HG02763 (cell line): ENCODE measurements at regions not wholly inside any gene's neighbourhood (a gene's known extent, or its start where the extent isn't known, plus 50 kb on each side); places are given as distances from the start of the nearest gene placed in this dataset.
"Not testable (repeated sequence)": the region's sequence is repeated elsewhere in the genome, so short reads cannot be mapped to it uniquely, and the experiment has no call there.

Experiments used
- ATAC-seq: cut with Tn5 transposase; IDR thresholded peaks from one replicate; pipeline ENCODE4 v1.9.1; 2021; ENCODE audit warnings: mild to moderate bottlenecking, moderate library complexity; ENCODE audit not compliant: unreplicated experiment

DNA sequence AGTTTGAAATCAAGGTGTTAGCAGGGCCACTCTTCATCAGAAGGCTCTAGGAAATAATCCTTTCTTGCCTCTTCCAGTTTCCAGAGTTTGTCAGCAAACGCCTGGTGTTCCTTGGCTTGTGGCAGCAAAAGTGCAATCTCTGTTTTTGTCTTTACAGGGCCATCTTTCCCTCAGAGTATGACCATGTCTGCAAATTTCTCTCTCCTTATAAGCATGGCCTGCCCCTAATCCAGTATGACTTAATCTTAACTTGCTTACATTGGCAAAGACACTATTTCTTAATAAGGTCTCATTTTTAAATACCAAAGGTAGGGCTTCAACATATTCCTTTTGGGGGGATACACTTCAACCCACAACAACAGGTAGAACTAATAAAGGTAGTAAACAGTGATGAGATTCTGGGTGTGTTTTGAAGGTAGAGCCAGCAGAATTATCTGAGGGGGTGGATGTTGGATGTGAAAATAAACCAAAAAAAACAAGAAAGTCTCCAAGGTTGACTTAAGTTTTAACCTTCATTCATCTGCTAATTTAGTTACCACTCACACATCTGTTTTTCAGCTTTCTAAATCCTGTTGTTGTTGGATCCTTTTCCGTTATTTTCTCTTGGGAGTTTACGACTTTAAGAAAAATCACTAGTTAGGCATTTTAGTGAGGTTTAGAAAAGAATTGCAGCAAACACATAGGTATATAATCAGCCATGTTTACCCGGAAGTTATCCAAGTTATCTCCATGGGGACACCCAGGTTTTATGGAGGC lies 234.4 kb upstream of the FIGN start:
- ATAC-seq = no peak

DNA sequence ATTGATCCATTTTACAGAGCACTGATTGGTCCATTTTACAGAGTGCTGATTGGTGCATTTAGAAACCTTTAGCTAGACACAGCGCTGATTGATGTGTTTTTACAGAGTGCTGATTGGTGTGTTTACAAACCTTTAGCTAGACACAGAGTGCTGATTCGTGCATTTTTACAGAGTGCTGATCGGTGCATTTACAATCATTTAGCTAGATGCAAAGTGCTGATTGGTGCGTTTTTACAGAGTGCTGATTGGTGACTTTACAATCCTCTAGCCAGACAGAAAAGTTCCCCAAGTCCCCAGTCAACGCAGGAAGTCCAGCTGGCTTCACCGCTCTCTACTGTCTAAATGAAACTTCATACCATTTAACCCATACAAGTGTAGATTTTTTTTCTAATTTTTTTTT lies 228.5 kb upstream of the FIGN start:
- not testable (repeated sequence) for ATAC-seq

GRCh38 chr2:163953390-163953907 lies 217.6 kb upstream of the FIGN start:
- no peak for ATAC-seq

DNA sequence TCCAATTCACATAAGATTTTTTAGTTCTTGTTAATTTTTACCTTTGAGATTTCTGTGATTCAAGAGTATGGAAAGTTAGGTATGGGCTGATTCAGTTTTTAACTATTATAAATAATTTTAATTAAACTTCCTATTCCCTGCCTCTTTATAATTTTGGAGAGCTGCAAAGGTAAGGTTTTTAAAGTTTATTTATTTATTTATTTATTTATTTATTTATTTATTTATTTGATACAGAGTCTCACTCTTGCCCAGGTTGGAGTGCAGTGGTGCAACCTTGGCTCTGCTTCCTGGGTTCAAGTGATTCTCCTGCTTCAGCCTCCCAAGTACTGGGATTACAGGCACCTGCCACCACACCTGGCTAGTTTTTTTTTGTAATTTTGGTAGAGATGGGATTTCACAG lies 215.5 kb upstream of the FIGN start:
- ATAC-seq = no peak

GRCh38 chr2:163949693-163950092 lies 213.9 kb upstream of the FIGN start:
- ATAC-seq = no peak

DNA sequence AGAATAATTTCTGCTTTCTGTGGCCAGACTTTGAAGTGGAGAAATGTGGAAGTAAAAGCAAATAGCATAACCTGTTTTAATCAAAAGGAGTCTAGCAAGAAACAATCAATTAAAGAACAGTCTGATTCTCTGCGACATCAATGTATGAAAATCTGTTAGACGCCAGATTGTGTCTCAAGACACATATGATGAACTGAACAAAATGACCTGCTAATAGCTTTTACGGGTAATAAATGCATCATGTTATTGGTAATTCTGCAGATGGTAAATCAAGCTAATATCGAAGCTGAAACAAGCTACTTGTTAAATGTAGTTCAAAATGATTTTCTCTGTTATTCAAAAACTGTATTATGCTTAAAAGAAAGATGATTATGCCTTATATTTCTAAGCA lies 208.5 kb upstream of the FIGN start:
- no peak for ATAC-seq

GRCh38 chr2:163943403-163944346 lies 207.9 kb upstream of the FIGN start:
- no peak for ATAC-seq

- ATAC-seq = no peak
These were observed 198.3 kb upstream of the FIGN start for GRCh38 chr2:163934131-163934530.

DNA sequence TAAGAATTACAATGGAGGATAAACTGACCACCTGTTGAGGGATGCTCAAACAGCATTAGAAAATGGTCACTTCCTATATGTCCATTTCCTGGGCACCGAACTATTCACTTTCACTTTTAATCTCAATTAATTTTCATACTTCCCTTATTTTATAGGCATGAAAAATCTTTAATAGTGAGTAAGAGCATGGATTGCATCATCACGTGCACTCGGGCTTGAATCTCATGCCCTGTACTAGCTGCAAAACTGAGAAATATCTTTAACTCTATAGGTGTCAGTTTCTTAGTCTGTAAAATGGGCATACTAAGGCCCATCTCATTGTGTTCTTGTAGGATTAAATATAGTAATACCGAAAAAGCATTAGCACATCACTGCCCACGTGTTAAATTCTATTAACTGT lies 183.9 kb upstream of the FIGN start:
- ATAC-seq = no peak

- ATAC-seq = not testable (repeated sequence)
These were observed 178.7 kb upstream of the FIGN start for GRCh38 chr2:163914486-163914885.

GRCh38 chr2:163913532-163913944 lies 177.7 kb upstream of the FIGN start:
- ATAC-seq = not testable (repeated sequence)

DNA sequence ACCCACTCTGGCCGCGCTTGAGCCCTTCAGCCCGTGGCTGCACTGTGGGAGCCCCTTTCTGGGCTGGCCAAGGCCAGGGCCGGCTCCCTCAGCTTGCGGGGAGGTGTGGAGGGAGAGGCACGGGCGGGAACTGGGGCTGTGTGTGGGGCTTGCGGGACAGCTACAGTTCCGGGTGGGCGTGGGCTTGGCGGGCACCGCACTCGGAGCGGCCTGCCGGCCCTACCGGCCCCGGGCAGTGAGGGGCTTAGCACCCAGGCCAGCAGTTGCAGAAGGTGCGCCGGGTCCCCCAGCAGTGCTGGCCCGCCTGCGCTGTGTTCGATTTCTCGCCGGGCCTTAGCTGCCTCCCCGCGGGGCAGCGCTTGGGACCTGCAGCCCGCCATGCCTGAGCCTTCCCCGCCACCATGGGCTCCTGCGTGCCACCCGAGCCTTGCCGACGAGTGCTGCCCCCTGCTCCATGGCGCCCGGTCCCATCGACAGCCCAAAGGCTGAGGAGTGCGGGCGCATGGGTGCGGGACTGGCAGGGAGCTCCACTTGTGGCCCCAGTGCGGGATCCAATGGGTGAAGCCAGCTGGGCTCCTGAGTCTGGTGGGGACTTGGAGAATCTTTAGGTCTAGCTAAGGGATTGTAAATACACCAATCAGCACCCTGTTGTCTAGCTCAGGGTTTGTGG lies 173.7 kb upstream of the FIGN start:
- no peak for ATAC-seq

DNA sequence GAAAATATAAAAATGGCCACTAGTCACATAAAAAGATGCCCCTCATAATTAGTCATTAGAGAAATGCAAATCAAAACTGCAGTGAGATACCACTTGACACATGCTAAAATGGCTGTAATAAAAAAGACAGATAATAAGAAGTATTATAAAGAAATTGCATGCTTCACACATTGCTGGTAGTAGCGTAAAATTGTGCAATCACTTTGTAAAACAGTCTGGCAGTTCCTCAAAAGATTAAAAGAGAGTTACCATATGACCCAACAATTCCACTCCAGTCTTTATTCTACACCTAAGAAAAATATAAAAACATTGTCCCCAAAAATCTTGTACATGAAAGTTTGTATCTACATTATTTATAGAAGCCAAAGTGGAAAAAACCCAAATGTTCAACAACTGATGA lies 170.6 kb upstream of the FIGN start:
- no peak for ATAC-seq

- ATAC-seq = no peak
These were observed 162.0 kb upstream of the FIGN start for GRCh38 chr2:163897799-163898198.

DNA sequence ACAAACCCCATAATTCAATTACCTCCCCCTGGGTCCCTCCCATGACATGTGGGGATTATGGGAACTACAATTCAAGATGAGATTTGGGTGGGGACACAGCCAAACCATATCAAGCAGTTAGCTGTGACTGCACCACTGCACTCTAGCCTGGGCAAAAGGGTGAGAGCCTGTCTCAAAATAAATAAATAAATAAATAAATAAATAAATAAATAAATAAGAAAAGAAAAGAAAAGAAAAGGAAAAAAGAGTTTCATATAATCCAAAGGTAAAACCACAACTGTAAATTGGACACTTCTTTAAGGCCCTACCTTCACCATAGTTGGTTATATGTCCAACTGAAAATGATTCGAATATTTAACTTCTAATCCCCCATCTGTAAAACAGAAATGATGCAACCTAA lies 157.6 kb upstream of the FIGN start:
- not testable (repeated sequence) for ATAC-seq

DNA sequence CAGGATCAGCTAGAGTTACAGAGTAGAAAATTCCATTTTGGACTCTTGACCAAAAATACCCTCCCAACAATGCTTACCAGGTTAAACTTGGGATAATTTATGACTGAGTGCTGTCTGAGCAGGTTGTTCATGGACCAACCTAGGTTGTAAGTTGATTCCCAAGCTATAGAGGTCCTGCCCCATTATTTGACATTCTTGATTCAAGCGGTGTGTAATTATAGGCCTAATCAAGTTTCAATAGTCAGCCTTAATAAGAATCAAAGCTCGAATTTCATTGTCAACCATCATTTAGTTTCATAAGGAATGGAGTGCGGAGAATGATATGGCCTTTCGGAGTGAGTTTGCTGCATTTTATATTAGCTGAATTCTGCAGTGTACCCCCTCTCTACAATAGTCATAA lies 152.8 kb upstream of the FIGN start:
- no peak for ATAC-seq

- ATAC-seq = no peak
These were observed 151.4 kb upstream of the FIGN start for GRCh38 chr2:163887182-163887581.

GRCh38 chr2:163884416-163884815 lies 148.6 kb upstream of the FIGN start:
- no peak for ATAC-seq

DNA sequence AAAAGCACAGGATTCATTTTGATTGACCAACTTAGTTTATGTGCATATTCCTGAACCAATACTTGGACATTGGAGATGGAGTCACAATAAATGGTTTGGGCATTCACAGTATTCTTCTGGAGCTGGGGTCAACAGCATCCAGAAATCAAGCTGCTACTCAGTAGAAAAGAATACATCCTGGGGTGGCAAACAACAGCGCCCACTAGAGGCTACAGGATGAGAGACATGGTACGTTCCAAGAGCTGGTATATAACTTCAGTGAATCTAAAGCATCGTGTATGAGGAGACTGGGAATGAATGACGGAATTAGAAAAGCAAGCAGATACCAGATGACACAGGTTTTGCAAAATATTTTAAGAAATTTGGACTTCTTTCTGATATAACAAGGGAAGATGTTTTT lies 142.9 kb upstream of the FIGN start:
- no peak for ATAC-seq

DNA sequence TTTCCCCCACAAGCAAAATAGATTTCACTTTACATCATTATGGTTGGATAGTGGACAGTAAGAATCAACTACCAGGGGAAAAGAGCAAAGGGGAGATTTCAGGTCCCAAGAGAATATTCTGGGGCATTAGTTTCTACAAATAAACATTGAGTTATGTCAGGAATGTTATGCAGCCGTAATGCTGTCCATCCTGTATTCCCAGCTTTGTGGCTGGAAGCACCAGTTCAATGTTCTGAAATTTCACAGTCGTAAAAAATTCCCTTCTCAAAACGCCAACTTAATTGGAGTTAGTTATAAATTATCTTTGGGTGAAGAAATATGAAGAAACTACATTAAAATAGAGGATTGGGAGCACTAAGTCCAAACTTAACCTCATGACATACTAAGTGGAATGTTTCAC lies 141.5 kb upstream of the FIGN start:
- ATAC-seq = no peak

GRCh38 chr2:163863073-163863472 lies 127.3 kb upstream of the FIGN start:
- ATAC-seq = no peak
